GM23248 (cell line): ENCODE measurements at regions not wholly inside any gene's neighbourhood (a gene's known extent, or its start where the extent isn't known, plus 50 kb on each side); places are given as distances from the start of the nearest gene placed in this dataset.

Experiments used
- EZH2 ChIP-seq: fragments of 200-600 bp; sonication (generic); IDR thresholded peaks from 2 replicates; pipeline ENCODE4 v1.6.1; 2018; ENCODE audit warnings: antibody characterized with exemption, mild to moderate bottlenecking; ENCODE audit not compliant: insufficient read depth, poor library complexity, severe bottlenecking
- EZH2phosphoT487 ChIP-seq: fragments of 200-600 bp; sonication (generic); IDR thresholded peaks from 2 replicates; pipeline ENCODE4 v1.6.1; 2018; ENCODE audit warnings: antibody characterized with exemption, moderate library complexity, mild to moderate bottlenecking, low read depth; ENCODE audit not compliant: insufficient read depth

DNA sequence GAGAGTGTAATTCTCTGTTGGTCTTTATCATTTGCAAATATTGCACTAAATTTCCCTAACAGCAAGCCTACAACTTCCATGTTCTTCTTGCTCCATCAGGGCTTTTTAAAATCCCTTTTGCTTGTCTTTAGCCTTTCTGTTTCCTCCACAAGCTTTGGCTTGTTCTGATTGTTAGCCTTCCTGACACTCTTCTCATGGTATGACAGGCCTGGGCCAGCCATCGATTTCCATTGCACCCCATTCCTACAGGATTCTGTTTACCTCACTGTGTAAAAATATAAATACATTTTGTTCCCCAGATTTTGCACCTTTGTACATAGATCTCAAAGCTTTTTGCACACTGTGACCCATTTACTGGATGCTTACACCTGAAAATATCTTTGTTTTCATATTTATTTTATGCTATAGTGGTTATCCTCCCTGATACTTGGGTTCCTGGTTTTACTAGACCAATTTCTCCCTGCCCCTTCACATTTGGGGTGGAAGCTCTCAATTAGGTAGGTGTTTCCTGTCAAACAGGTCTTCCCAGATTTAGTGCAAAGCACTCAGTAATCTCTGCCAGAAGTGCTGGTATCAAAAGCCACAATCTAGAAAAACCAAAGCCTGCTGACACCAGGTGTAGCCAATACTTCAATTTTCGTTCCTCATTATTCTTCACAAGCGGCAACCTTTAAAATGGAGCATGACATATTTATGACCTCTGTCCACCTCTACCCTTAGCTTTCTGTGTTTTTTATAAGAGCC is 57.9 kb upstream of the PPP2R3A start:
- TF ChIP-seq EZH2phosphoT487: no peak
- TF ChIP-seq EZH2: no peak
